Astrocyte (in vitro differentiated cells and primary cell): ENCODE measurements at regions not wholly inside any gene's neighbourhood (a gene's known extent, or its start where the extent isn't known, plus 50 kb on each side); places are given as distances from the start of the nearest gene placed in this dataset.

Source experiments
- DNase-seq: peaks from one replicate; pipeline ENCODE4 v3.0.0-alpha.2; 2010; ENCODE audit warnings: low read depth
- FAIRE-seq: peaks from 2 replicates; lab custom pipeline; 2011; peaks lifted over from hg19 to GRCh38; lab: Jason Lieb, UNC
- H2AFZ ChIP-seq: 2 replicates; pipeline ENCODE4 v1.6.0; 2012; ENCODE audit warnings: low read depth, low read length, inconsistent platforms
- H3K27ac ChIP-seq: 2 replicates; pipeline ENCODE4 v1.5.1; 2011; ENCODE audit warnings: low read depth, low read length, inconsistent platforms
- H3K27me3 ChIP-seq: 2 replicates; pipeline ENCODE4 v1.6.0; 2011; ENCODE audit warnings: low read length, inconsistent platforms; ENCODE audit not compliant: insufficient read depth
- H3K36me3 ChIP-seq: 2 replicates; pipeline ENCODE4 v1.5.1; 2011; ENCODE audit warnings: low read length, inconsistent platforms; ENCODE audit not compliant: insufficient read depth
- H3K4me1 ChIP-seq: 2 replicates; pipeline ENCODE4 v1.5.1; 2011; ENCODE audit warnings: low read length, inconsistent platforms; ENCODE audit not compliant: insufficient read depth
- H3K4me2 ChIP-seq: 2 replicates; pipeline ENCODE4 v1.6.0; 2012; ENCODE audit warnings: low read length, inconsistent platforms
- H3K4me3 ChIP-seq: 2 replicates; pipeline ENCODE4 v1.5.1; 2011; ENCODE audit warnings: low read depth, mild to moderate bottlenecking, low read length, inconsistent platforms; ENCODE audit not compliant: insufficient read depth
- H3K79me2 ChIP-seq: 2 replicates; pipeline ENCODE4 v1.6.0; 2012; ENCODE audit warnings: mild to moderate bottlenecking, low read length, inconsistent platforms; ENCODE audit not compliant: insufficient read depth
- H3K9ac ChIP-seq: 2 replicates; pipeline ENCODE4 v1.6.0; 2012; ENCODE audit warnings: mild to moderate bottlenecking, low read length, inconsistent platforms
- H3K9me3 ChIP-seq: 2 replicates; pipeline ENCODE4 v1.5.1; 2012; ENCODE audit warnings: low read depth, mild to moderate bottlenecking, low read length, inconsistent platforms; ENCODE audit not compliant: insufficient read depth
- H4K20me1 ChIP-seq: 2 replicates; pipeline ENCODE4 v1.6.0; 2012; ENCODE audit warnings: low read length, inconsistent platforms; ENCODE audit not compliant: insufficient read depth
- H3K27ac Mint-ChIP-seq: one replicate; pipeline ENCODE4 v1.8.0; 2021; ENCODE audit warnings: mild to moderate bottlenecking, mixed read lengths; ENCODE audit not compliant: unreplicated experiment
- H3K27me3 Mint-ChIP-seq: one replicate; pipeline ENCODE4 v1.8.0; 2021; ENCODE audit warnings: low read depth, mixed read lengths; ENCODE audit not compliant: unreplicated experiment
- H3K36me3 Mint-ChIP-seq: one replicate; pipeline ENCODE4 v1.8.0; 2021; ENCODE audit warnings: low read depth, mixed read lengths; ENCODE audit not compliant: unreplicated experiment
- H3K4me1 Mint-ChIP-seq: one replicate; pipeline ENCODE4 v1.8.0; 2021; ENCODE audit warnings: low read depth, mixed read lengths; ENCODE audit not compliant: unreplicated experiment
- H3K4me3 Mint-ChIP-seq: one replicate; pipeline ENCODE4 v1.8.0; 2021; ENCODE audit warnings: mild to moderate bottlenecking, moderate library complexity, mixed read lengths; ENCODE audit not compliant: unreplicated experiment
- H3K9me3 Mint-ChIP-seq: one replicate; pipeline ENCODE4 v1.8.0; 2021; ENCODE audit warnings: mild to moderate bottlenecking, mixed read lengths; ENCODE audit not compliant: unreplicated experiment
- EZH2 ChIP-seq: IDR thresholded peaks from 2 replicates; pipeline ENCODE4 v1.6.1; 2012; ENCODE audit warnings: mild to moderate bottlenecking, low read length, inconsistent platforms; ENCODE audit not compliant: insufficient read depth
- TF ChIP-seq, protein P1 (sequence below): IDR thresholded peaks from 2 replicates; pipeline ENCODE4 v1.5.1; 2011; ENCODE audit warnings: low read depth, mild to moderate bottlenecking, inconsistent platforms, low read length, moderate library complexity; ENCODE audit not compliant: insufficient read depth

DNA sequence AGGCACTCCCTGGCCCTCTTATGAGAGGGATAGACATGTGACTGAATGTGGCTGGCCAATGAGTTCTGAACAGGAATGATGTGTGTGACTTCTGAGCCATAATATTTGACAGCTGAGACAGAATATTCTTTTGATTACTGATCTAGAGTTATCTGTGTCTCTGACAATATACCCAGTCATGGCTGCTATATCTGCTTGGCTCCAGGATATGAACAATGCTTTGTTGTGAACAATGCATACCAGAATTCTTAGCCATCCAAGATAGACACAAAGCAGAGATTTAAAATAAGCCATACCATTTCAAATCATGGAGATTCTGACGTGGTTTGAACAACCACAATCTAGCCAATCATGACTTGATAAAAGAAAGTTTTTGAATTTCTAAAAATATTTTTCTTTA lies 840.3 kb upstream of the SEMA6A start:
- Histone ChIP-seq H3K27ac (no peak overlapping the region), H3K4me2 (no peak overlapping the region), H3K9ac (no peak overlapping the region), H3K4me3 (no peak overlapping the region), H3K9me3 (no peaks in the 10 kb centered on the region), H3K27me3 (no peaks in the 10 kb centered on the region), H4K20me1 (no peaks in the 10 kb centered on the region), H3K36me3 (no peaks in the 10 kb centered on the region), H2AFZ (no peak overlapping the region), H3K4me1 (no peaks in the 10 kb centered on the region), H3K79me2 (no peaks in the 10 kb centered on the region)
- H3K27me3 Mint-ChIP-seq: no peaks in the 10 kb centered on the region
- no peaks in the 10 kb centered on the region for H3K36me3 Mint-ChIP-seq
- no peaks in the 10 kb centered on the region for H3K9me3 Mint-ChIP-seq
- peaks cover 3% of the 10 kb centered on the region for H3K4me1 Mint-ChIP-seq
- no peak overlapping the region for H3K4me3 Mint-ChIP-seq
- DNase-seq (no peak), FAIRE-seq (no peak)
- no peak overlapping the region for H3K27ac Mint-ChIP-seq
- no peak for TF ChIP-seq EZH2
- TF ChIP-seq, protein P1, sequence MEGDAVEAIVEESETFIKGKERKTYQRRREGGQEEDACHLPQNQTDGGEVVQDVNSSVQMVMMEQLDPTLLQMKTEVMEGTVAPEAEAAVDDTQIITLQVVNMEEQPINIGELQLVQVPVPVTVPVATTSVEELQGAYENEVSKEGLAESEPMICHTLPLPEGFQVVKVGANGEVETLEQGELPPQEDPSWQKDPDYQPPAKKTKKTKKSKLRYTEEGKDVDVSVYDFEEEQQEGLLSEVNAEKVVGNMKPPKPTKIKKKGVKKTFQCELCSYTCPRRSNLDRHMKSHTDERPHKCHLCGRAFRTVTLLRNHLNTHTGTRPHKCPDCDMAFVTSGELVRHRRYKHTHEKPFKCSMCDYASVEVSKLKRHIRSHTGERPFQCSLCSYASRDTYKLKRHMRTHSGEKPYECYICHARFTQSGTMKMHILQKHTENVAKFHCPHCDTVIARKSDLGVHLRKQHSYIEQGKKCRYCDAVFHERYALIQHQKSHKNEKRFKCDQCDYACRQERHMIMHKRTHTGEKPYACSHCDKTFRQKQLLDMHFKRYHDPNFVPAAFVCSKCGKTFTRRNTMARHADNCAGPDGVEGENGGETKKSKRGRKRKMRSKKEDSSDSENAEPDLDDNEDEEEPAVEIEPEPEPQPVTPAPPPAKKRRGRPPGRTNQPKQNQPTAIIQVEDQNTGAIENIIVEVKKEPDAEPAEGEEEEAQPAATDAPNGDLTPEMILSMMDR: no peak

DNA sequence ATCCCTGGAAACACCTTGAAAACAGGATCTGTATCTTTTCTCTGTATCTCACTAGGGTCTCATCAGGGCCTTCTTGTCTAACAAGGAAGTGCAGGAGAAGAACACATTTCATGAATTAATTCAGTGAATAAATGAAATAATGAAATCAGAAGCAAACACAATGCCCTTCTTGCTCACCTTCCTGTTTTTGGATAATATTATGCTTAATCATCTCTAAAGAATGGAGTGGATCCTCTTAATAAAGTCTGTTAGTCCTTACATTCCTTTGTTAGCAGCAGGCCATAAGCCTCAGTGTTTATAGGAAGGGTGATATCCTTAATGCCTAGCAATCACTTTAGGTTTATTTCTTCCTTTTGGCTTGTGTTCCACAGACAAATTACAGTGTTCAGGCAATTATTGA lies 837.1 kb upstream of the SEMA6A start:
- no peak for FAIRE-seq

DNA sequence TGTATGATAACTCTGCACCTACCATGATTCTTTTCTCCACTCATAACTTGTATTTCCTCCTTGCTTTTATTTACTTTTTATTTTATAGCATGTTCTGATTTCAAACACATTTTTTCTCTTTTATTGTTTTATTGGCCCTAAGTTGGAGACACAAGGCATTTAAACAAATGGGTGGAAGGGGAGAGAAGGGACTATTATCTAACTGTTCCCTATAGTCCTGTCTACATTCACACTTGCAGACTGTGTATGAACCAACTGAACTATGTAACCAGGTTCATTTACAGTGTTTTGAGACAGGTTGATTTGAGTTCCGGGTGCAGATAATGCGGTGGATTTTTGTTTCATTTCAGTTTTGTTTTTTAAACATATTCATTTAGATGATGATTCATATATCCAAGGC lies 830.6 kb upstream of the SEMA6A start:
- Histone ChIP-seq H3K9ac (no peak overlapping the region), H3K79me2 (no peaks in the 10 kb centered on the region), H3K9me3 (no peaks in the 10 kb centered on the region), H3K4me3 (no peak overlapping the region), H2AFZ (no peak overlapping the region), H3K36me3 (no peaks in the 10 kb centered on the region), H3K27me3 (no peaks in the 10 kb centered on the region), H3K27ac (no peak overlapping the region), H4K20me1 (no peaks in the 10 kb centered on the region), H3K4me1 (no peaks in the 10 kb centered on the region), H3K4me2 (no peak overlapping the region)
- H3K4me3 Mint-ChIP-seq: no peak overlapping the region
- H3K27ac Mint-ChIP-seq: no peak overlapping the region
- no peaks in the 10 kb centered on the region for H3K4me1 Mint-ChIP-seq
- no peak for DNase-seq
- no peaks in the 10 kb centered on the region for H3K36me3 Mint-ChIP-seq
- no peak for TF ChIP-seq EZH2
- TF ChIP-seq, protein P1: no peak
- FAIRE-seq: no peak
- peaks cover 2% of the 10 kb centered on the region for H3K9me3 Mint-ChIP-seq
- no peaks in the 10 kb centered on the region for H3K27me3 Mint-ChIP-seq

More for the DNA sequence above, 837.1 kb upstream of the SEMA6A start:
- Histone ChIP-seq H3K4me3 (no peak overlapping the region), H3K4me1 (no peaks in the 10 kb centered on the region), H3K27me3 (no peaks in the 10 kb centered on the region), H3K79me2 (no peaks in the 10 kb centered on the region), H3K27ac (no peak overlapping the region), H4K20me1 (no peaks in the 10 kb centered on the region), H3K9me3 (no peaks in the 10 kb centered on the region), H3K9ac (no peak overlapping the region), H3K36me3 (no peaks in the 10 kb centered on the region), H3K4me2 (no peak overlapping the region), H2AFZ (no peak overlapping the region)
- Mint-ChIP-seq H3K4me3 (no peak overlapping the region), H3K27ac (no peak overlapping the region), H3K36me3 (no peaks in the 10 kb centered on the region), H3K4me1 (peaks cover 3% of the 10 kb centered on the region), H3K27me3 (no peaks in the 10 kb centered on the region), H3K9me3 (peaks cover 2% of the 10 kb centered on the region)
- no peak for DNase-seq
- no peak for TF ChIP-seq EZH2
- TF ChIP-seq, protein P1: no peak
